Stomach (tissue), 8 donors: ENCODE measurements at regions not wholly inside any gene's neighbourhood (a gene's known extent, or its start where the extent isn't known, plus 50 kb on each side); places are given as distances from the start of the nearest gene placed in this dataset.
"Not testable (repeated sequence)": the region's sequence is repeated elsewhere in the genome, so short reads cannot be mapped to it uniquely, and the experiment has no call there.

Experiments used
- DNase-seq, 2 donors: peaks; one replicate each; pipeline versions ENCODE4 v3.0.0 to v3.0.0-alpha.2; 2013 to 2019
- H3K27ac ChIP-seq, 5 donors: fragments of 200-600 bp in 4 of 5; sonication (generic) in 4 of 5; one replicate each; pipeline ENCODE4 v1.5.1; 2013 to 2019; ENCODE audit warnings: mild to moderate bottlenecking in 1 of 5, moderate library complexity in 1 of 5
- H3K27me3 ChIP-seq, 3 donors: fragments of 200-600 bp; sonication (generic); one replicate each; pipeline ENCODE4 v1.5.1; 2017 to 2019; ENCODE audit warnings: mixed run types in 1 of 3
- H3K36me3 ChIP-seq, 4 donors: fragments of 200-600 bp; sonication (generic); 1 replicate in 3 of 4; 2 replicates in 1 of 4; pipeline ENCODE4 v1.5.1; 2016 to 2019
- H3K4me1 ChIP-seq, 4 donors: fragments of 200-600 bp; sonication (generic); one replicate each; pipeline ENCODE4 v1.5.1; 2016 to 2019
- H3K4me3 ChIP-seq, 4 donors: fragments of 200-600 bp; sonication (generic) in 3 of 4; one replicate each; pipeline ENCODE4 v1.5.1; 2016 to 2019; ENCODE audit warnings: mild to moderate bottlenecking in 1 of 4
- H3K9me3 ChIP-seq, 4 donors: fragments of 200-600 bp; sonication (generic); one replicate each; pipeline ENCODE4 v1.5.1; 2016 to 2019
- EP300 ChIP-seq: sonication (generic); formaldehyde crosslinking; IDR thresholded peaks from one replicate; pipeline ENCODE4 v1.6.1; 2017; ENCODE audit warnings: antibody characterized with exemption
- POLR2A ChIP-seq, 4 donors: fragments of 450-650 bp; IDR thresholded peaks; one replicate each; pipeline ENCODE4 v1.6.1; 2016; ENCODE audit warnings: antibody characterized with exemption in 4 of 4, control low read depth in 2 of 4, mild to moderate bottlenecking in 1 of 4, moderate library complexity in 1 of 4
- POLR2AphosphoS5 ChIP-seq, 3 donors: sonication (generic); formaldehyde crosslinking; IDR thresholded peaks; one replicate each; pipeline ENCODE4 v1.6.1; 2016; ENCODE audit warnings: antibody characterized with exemption in 3 of 3
- WGBS, 5 donors: extraction: QIAGEN DNeasy Blood & Tissue Kit in 3 of 5; methylation state at CpG; one replicate each; pipeline versions ENCODE4 v1.1.5 to v1.1.7; 2013 to 2018; 5-methylcytosine and 5-hydroxymethylcytosine counted together
- intact Hi-C: fragments of 100-400 bp; cut with DNase I; formaldehyde crosslinking; loops from one replicate; pipeline ENCODE4 v1.15.1; 2023; ENCODE audit warnings: low total_unique reads
- TF ChIP-seq, protein P1 (sequence below), 7 experiments: fragments of 450-650 bp in 4 of 7; fragments of 200-600 bp in 3 of 7; sonication (generic) in 3 of 7; IDR thresholded peaks; one replicate each; pipeline ENCODE4 v1.5.1; 2016 to 2019; ENCODE audit warnings: antibody characterized with exemption in 7 of 7, control low read depth in 2 of 7, mild to moderate bottlenecking in 1 of 7
- donor health status: healthy with polysubstance abuse.
- donor health status: Bipolar disorder and iron deficiency.
- donor health status: healthy.

DNA sequence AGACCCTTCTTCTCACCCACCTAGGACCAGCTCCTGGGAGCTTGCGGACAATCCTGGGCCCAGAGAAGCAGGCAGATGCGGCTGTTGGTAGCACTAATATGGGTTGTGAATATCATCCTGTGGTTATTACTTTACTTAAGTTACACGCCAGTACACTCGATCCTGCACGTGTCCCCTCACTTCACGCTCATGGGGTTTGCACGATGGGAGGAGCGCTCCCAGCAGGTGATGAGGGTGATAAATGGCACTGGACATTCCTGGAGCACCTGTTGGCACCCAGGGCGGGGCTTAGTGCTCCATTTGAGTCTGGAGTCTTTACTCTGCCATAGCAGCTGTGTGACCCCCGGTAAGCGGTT is 335.1 kb downstream of the PREX1 start:
- TF ChIP-seq POLR2AphosphoS5 (IDR thresholded peaks at IDR 0.05) (no peak), POLR2A (IDR thresholded peaks at IDR 0.05) (no peak), EP300 (no peak)
- TF ChIP-seq, protein P1, sequence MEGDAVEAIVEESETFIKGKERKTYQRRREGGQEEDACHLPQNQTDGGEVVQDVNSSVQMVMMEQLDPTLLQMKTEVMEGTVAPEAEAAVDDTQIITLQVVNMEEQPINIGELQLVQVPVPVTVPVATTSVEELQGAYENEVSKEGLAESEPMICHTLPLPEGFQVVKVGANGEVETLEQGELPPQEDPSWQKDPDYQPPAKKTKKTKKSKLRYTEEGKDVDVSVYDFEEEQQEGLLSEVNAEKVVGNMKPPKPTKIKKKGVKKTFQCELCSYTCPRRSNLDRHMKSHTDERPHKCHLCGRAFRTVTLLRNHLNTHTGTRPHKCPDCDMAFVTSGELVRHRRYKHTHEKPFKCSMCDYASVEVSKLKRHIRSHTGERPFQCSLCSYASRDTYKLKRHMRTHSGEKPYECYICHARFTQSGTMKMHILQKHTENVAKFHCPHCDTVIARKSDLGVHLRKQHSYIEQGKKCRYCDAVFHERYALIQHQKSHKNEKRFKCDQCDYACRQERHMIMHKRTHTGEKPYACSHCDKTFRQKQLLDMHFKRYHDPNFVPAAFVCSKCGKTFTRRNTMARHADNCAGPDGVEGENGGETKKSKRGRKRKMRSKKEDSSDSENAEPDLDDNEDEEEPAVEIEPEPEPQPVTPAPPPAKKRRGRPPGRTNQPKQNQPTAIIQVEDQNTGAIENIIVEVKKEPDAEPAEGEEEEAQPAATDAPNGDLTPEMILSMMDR (IDR thresholded peaks at IDR 0.05) = no peak
- Histone ChIP-seq H3K9me3 (no peaks in the 10 kb centered on the region), H3K27me3 (peaks cover 0 to 43% (median 0%) of the 10 kb centered on the region in 3 donors), H3K36me3 (no peaks in the 10 kb centered on the region), H3K27ac (no peak overlapping the region), H3K4me3 (no peak overlapping the region), H3K4me1 (no peaks in the 10 kb centered on the region)
- intact Hi-C loops = no loop called here
- DNase-seq = no peak
- WGBS, 5 donors = 83 to 87% (median 87%) methylated on average over 11 of the region's 11 CpGs

DNA sequence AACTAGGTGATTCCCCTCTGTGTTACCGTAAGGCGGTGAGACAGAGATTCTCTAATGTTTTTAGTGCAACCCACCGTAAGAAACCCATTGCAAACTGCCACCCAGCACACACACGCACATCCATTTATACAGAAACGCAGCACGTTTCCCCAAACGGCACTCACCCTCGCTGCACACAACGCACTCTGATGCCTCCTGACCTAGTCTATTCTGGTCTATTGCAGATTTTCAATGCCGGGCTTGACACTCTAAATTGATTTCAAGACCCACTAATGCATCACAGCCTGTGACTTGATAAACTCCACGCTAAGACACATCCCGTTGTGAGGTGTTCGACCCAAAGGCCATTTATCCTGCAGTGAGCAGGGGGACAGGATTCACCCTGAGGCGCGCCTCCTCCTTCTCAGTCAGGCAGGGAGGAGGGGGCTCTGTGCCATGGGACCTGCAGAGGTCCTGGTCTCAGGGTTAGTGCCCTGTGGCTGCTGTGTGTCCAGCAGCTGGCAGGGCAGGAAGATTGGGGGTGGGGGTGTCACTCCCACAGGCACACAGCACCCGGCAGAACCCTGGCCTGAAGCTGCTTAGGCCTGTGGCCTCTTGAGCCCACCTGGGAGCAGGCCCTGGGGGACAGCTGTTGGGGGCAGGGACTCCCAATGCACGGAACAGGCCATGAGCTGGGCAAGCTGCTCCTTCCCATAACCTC is 335.6 kb downstream of the PREX1 start:
- Histone ChIP-seq H3K4me1 (no peaks in the 10 kb centered on the region), H3K9me3 (no peaks in the 10 kb centered on the region), H3K4me3 (no peak overlapping the region), H3K27me3 (peaks cover 0 to 48% (median 0%) of the 10 kb centered on the region in 3 donors), H3K36me3 (no peaks in the 10 kb centered on the region), H3K27ac (no peak overlapping the region)
- DNase-seq = peak in 1 of 2 donors; percentile 11
- intact Hi-C loops = no loop called here
- WGBS, 5 donors = 77 to 82% (median 81%) methylated on average over 15 to 17 of the region's 17 CpGs
- TF ChIP-seq POLR2AphosphoS5 (IDR thresholded peaks at IDR 0.05) (no peak), POLR2A (IDR thresholded peaks at IDR 0.05) (no peak), EP300 (no peak)
- TF ChIP-seq, protein P1 (IDR thresholded peaks at IDR 0.05) = no peak

DNA sequence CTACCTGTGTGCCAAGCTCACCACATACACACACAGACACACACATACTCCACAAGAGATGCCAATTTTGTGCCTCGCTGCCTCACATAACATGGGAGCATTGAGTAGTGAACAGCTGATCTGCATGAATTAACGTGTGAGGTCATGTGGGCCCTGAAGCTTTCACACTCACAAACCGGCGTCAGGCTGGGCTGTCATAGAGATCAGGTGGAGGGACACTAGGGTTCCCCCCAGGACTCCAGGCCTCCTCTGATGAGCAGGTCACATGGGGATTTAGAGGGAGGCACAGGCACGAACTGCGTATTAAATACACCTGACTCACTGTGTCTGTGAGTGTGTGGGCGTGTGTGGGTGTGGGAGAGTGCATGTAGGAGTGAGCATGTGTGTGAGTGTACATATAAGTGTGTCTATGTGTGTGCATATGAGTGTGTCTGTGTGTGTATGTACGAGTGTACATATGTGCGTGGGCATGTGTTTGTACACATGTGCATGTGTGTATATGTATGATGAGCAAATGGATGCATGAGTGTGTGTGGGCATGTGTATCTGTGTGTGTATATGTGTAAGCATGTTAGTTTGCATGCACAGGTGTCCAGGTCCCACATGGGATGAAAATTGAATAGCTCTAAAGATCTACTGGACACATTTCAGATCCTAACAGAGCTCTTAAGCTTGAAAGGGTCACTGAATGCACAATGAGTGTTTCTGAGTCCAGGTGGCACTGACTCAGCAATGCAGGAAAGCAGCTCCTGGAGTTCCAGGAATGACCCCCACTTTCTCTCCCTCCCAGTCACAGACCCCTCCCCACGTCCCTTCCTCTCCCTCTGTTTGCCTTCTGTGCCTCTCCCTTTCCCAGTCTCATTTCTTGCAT is 336.6 kb downstream of the PREX1 start:
- Histone ChIP-seq H3K27ac (no peak overlapping the region), H3K4me1 (no peaks in the 10 kb centered on the region), H3K9me3 (no peaks in the 10 kb centered on the region), H3K27me3 (peaks cover 0 to 55% (median under 1%) of the 10 kb centered on the region in 3 donors), H3K4me3 (no peak overlapping the region), H3K36me3 (no peaks in the 10 kb centered on the region)
- intact Hi-C loops = no loop called here
- TF ChIP-seq EP300 (no peak), POLR2AphosphoS5 (IDR thresholded peaks at IDR 0.05) (no peak), POLR2A (IDR thresholded peaks at IDR 0.05) (no peak)
- TF ChIP-seq, protein P1 (IDR thresholded peaks at IDR 0.05) = no peak
- WGBS, 5 donors = 70 to 82% (median 73%) methylated on average over 10 of the region's 10 CpGs
- DNase-seq = peak in 1 of 2 donors; percentile 5

DNA sequence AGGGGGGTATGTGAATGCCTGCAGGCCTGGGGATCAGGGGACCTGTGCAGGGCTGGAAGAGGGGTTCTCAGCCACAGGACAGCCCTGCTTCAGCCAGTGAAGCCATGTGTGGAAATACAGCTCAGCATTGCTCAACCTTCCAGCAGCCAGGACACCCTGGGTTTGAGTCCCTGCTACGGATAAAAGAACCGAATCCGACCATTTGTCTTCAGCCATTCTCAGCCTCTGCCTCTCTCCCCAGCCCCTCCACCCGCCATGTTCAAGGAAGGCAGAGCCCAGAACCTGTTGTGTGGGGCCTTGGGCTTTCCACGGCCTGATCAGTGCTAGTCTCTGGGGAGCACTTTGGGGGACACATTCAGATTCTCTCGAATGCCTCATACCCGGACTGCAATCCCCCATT is 337.5 kb downstream of the PREX1 start:
- H3K4me3 ChIP-seq, H3K9me3 ChIP-seq, DNase-seq, H3K4me1 ChIP-seq, H3K36me3 ChIP-seq, intact Hi-C loops, H3K27ac ChIP-seq: not testable (repeated sequence)
- peaks cover 0 to 60% (median 4%) of the 10 kb centered on the region in 3 donors for H3K27me3 ChIP-seq
- 74 to 87% (median 79%) methylated on average over 7 of the region's 7 CpGs for WGBS, 5 donors
